ENCODE measurements at regions not wholly inside any gene's neighbourhood (a gene's known extent, or its start where the extent isn't known, plus 50 kb on each side); places are given as distances from the start of the nearest gene placed in this dataset.

DNA sequence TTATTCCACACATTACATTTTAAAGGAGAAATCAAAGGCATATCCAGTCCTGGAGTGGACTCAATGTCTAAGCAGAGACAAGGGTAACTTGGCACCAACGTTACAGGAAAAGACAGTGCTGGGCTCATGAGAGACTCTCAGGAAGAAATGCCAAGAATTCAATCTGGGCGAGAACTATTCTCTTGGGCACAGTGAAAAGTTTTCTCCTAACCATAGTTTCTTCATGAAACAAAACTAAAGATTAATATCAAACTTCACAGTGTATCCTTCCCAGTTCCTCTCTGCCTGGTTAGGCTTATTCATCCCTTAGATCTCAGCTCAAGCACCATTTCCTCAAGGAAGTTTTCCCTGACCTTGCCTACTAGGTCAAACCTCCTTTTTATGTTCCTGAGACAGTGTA, 109.4 kb upstream of the TLL1 start:
- H2AFZ ChIP-seq (ENCODE audit: low read length): no peak overlapping the region
- no peak overlapping the region for H3K9ac ChIP-seq (ENCODE audit: low read length)
- no peak for TF ChIP-seq EZH2 (IDR thresholded peaks at IDR 0.05; ENCODE audit: borderline replicate concordance, low read length)
- TF ChIP-seq, protein P1, sequence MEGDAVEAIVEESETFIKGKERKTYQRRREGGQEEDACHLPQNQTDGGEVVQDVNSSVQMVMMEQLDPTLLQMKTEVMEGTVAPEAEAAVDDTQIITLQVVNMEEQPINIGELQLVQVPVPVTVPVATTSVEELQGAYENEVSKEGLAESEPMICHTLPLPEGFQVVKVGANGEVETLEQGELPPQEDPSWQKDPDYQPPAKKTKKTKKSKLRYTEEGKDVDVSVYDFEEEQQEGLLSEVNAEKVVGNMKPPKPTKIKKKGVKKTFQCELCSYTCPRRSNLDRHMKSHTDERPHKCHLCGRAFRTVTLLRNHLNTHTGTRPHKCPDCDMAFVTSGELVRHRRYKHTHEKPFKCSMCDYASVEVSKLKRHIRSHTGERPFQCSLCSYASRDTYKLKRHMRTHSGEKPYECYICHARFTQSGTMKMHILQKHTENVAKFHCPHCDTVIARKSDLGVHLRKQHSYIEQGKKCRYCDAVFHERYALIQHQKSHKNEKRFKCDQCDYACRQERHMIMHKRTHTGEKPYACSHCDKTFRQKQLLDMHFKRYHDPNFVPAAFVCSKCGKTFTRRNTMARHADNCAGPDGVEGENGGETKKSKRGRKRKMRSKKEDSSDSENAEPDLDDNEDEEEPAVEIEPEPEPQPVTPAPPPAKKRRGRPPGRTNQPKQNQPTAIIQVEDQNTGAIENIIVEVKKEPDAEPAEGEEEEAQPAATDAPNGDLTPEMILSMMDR (IDR thresholded peaks at IDR 0.05; ENCODE audit: low read length): no peak
- no peaks in the 10 kb centered on the region for H3K9me3 ChIP-seq (ENCODE audit: low read length)
- H4K20me1 ChIP-seq (ENCODE audit: insufficient read depth, low read length): no peaks in the 10 kb centered on the region
- no peaks in the 10 kb centered on the region for H3F3A ChIP-seq (ENCODE audit: insufficient read depth, low read length)
- no peak overlapping the region for H3K27ac ChIP-seq (ENCODE audit: low read depth, low read length, poor library complexity, severe bottlenecking)
- 0 out of 2 replicates have a peak, but pooled peaks cover 3% of the 10 kb centered on the region for H3K27me3 ChIP-seq (ENCODE audit: insufficient read depth, low read length)
- no peaks in the 10 kb centered on the region for H3K79me2 ChIP-seq (ENCODE audit: insufficient read depth, low read length)
- H3K4me1 ChIP-seq (ENCODE audit: insufficient read depth, low read length, severe bottlenecking): no peaks in the 10 kb centered on the region
- no peaks in the 10 kb centered on the region for H3K36me3 ChIP-seq (ENCODE audit: insufficient read depth, low read length)
- H3K4me3 ChIP-seq (ENCODE audit: low read depth, low read length, poor library complexity, severe bottlenecking): no peak overlapping the region
- H3K9me2 ChIP-seq (ENCODE audit: low read depth, low read length): no peaks in the 10 kb centered on the region
- H3K4me2 ChIP-seq (ENCODE audit: low read length): no peak overlapping the region

DNA sequence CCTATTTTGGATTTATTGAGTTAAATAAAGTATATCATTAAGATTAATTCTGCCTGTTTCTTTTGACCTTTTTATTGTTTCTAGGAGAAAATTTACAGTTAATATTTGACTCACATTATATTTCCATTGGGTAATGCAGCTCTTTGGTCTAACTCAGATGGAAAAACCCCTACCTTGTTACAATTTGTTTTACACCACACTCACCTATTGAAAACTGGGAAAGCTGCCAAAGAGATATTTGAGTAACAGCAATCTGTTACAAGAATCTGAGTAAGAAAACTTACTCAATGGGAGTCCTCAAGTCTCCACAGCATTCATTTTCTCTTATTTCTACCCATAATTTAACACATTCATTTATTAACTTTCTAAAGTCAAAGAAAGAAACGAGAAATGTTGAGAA, 108.0 kb upstream of the TLL1 start:
- H3K4me3 ChIP-seq (ENCODE audit: low read depth, low read length, poor library complexity, severe bottlenecking): no peak overlapping the region
- no peaks in the 10 kb centered on the region for H3K9me2 ChIP-seq (ENCODE audit: low read depth, low read length)
- no peaks in the 10 kb centered on the region for H4K20me1 ChIP-seq (ENCODE audit: insufficient read depth, low read length)
- H3K27ac ChIP-seq (ENCODE audit: low read depth, low read length, poor library complexity, severe bottlenecking): no peak overlapping the region
- H3K79me2 ChIP-seq (ENCODE audit: insufficient read depth, low read length): no peaks in the 10 kb centered on the region
- H3F3A ChIP-seq (ENCODE audit: insufficient read depth, low read length): no peaks in the 10 kb centered on the region
- H3K4me1 ChIP-seq (ENCODE audit: insufficient read depth, low read length, severe bottlenecking): no peaks in the 10 kb centered on the region
- TF ChIP-seq, protein P1 (IDR thresholded peaks at IDR 0.05; ENCODE audit: low read length): no peak
- TF ChIP-seq EZH2 (IDR thresholded peaks at IDR 0.05; ENCODE audit: borderline replicate concordance, low read length): no peak
- no peaks in the 10 kb centered on the region for H3K36me3 ChIP-seq (ENCODE audit: insufficient read depth, low read length)
- no peak overlapping the region for H2AFZ ChIP-seq (ENCODE audit: low read length)
- no peaks in the 10 kb centered on the region for H3K9me3 ChIP-seq (ENCODE audit: low read length)
- no peak overlapping the region for H3K9ac ChIP-seq (ENCODE audit: low read length)
- 0 out of 2 replicates have a peak, but pooled peaks cover 3% of the 10 kb centered on the region for H3K27me3 ChIP-seq (ENCODE audit: insufficient read depth, low read length)
- H3K4me2 ChIP-seq (ENCODE audit: low read length): no peak overlapping the region

DNA sequence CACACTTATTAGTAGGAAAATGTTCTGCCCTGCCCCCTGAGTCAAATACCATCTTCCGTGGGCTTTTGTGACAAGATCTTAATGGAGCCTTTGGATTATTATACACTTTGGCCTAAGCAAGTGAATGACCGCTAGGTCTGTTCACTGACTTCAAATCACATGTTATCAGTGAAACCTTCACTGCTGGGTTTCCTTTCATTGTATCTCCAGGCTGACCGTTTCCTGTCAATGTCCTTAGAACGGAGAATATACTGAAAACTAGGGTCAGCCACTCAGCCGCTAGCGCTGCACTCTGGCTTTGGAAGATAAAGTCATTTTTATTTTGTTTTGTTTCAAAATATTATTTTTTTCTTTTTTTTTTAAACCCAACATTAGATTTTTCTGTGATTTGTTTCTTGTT, 107.0 kb upstream of the TLL1 start:
- Histone ChIP-seq H3K36me3 (ENCODE audit: insufficient read depth, low read length) (no peaks in the 10 kb centered on the region), H3K9ac (ENCODE audit: low read length) (no peak overlapping the region), H3F3A (ENCODE audit: insufficient read depth, low read length) (no peaks in the 10 kb centered on the region), H3K79me2 (ENCODE audit: insufficient read depth, low read length) (no peaks in the 10 kb centered on the region), H3K27me3 (ENCODE audit: insufficient read depth, low read length) (no peaks in the 10 kb centered on the region), H3K9me2 (ENCODE audit: low read depth, low read length) (no peaks in the 10 kb centered on the region), H3K4me2 (ENCODE audit: low read length) (no peak overlapping the region), H3K4me3 (ENCODE audit: low read depth, low read length, poor library complexity, severe bottlenecking) (no peak overlapping the region), H4K20me1 (ENCODE audit: insufficient read depth, low read length) (no peaks in the 10 kb centered on the region), H3K9me3 (ENCODE audit: low read length) (no peaks in the 10 kb centered on the region), H2AFZ (ENCODE audit: low read length) (no peak overlapping the region), H3K4me1 (ENCODE audit: insufficient read depth, low read length, severe bottlenecking) (no peaks in the 10 kb centered on the region), H3K27ac (ENCODE audit: low read depth, low read length, poor library complexity, severe bottlenecking) (no peak overlapping the region)
- TF ChIP-seq, protein P1 (IDR thresholded peaks at IDR 0.05; ENCODE audit: low read length): no peak
- no peak for TF ChIP-seq EZH2 (IDR thresholded peaks at IDR 0.05; ENCODE audit: borderline replicate concordance, low read length)
